ENCODE measurements at regions not wholly inside any gene's neighbourhood (a gene's known extent, or its start where the extent isn't known, plus 50 kb on each side); places are given as distances from the start of the nearest gene placed in this dataset.
A peak's percentile ranks its signal among the peaks of the same experiment; 100 is the strongest.

DNA sequence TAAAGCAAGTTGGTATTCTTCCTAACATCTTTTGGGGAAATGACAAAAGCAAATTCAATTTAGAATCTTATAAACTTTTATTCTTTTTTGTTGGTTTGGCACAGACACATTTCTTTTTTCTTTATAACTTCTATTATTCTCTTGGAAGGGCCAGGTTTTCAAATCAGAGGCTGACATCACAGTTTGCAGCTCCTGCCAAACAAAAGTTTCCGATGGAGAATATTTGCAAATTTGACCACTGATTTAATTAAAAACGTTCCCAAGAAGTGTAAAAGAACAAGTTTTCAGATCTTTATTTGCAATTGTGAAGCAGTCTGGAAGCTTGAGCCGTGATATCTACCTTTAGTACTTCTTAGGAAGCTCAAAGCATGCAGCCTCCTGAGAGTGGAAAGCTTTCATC is 53.8 kb upstream of the CD83 start:
- no peak for DNase-seq

DNA sequence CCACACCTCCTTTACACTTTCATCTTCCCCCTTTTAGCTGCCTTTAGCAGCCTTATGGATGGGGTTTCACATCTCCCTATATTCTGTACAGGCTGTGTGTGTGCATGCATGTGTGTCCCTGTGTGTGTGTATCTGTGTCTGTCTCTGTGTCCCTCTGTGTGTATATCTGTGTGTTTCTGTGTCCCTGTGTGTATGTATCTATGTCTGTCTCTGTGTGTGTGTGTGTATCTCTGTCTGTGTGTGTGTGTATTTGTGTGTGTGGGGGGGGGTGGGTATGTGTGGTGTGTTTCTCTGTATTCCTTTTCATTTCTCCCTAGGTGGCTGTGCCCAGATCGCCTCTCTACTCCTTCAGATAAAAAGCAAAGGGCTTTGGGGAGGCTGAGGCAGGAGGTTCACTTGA is 52.2 kb upstream of the CD83 start:
- no peak for DNase-seq

- DNase-seq = peak in 6 of 58 donors; percentile 0 to 51 (median 10)
Observed at GRCh38 chr6:14066782-14067406, 50.7 kb upstream of the CD83 start.

- DNase-seq = no peak
Observed at GRCh38 chr6:14067656-14068055, 49.9 kb upstream of the CD83 start.

Data from anterior cingulate cortex (tissue), 58 donors.